ENCODE measurements at regions not wholly inside any gene's neighbourhood (a gene's known extent, or its start where the extent isn't known, plus 50 kb on each side); places are given as distances from the start of the nearest gene placed in this dataset.

GRCh38 chr3:174777813-174778212 lies 81.3 kb upstream of the NAALADL2 start:
- TF ChIP-seq CTCF (conservative IDR thresholded peaks at IDR 0.05; ENCODE audit: low read length) = no peak
- TF ChIP-seq EZH2phosphoT487 (IDR thresholded peaks at IDR 0.05; ENCODE audit: borderline replicate concordance) = no peak

Measured in Loucy (cell line).